GM23338 (cell line): ENCODE measurements at regions not wholly inside any gene's neighbourhood (a gene's known extent, or its start where the extent isn't known, plus 50 kb on each side); places are given as distances from the start of the nearest gene placed in this dataset.

Source experiments
- ATAC-seq: fragments of 200-7000 bp; cut with Tn5 transposase; 3 replicates; pipeline ENCODE4 v1.9.1; 2020
- DNase-seq: peaks from one replicate; pipeline ENCODE4 v3.0.0-alpha.2; 2015; ENCODE audit warnings: low spot score
- H2AFZ ChIP-seq: fragments of 200-600 bp; sonication (generic); 2 replicates; pipeline ENCODE4 v1.8.0; 2016; ENCODE audit warnings: antibody characterized with exemption, mild to moderate bottlenecking, moderate library complexity
- H3F3A ChIP-seq: fragments of 200-600 bp; sonication (generic); replicated peaks from 2 replicates; pipeline ENCODE4 v1.8.0; 2017; ENCODE audit warnings: antibody characterized with exemption, mixed run types, low read depth
- H3K27ac ChIP-seq: fragments of 200-600 bp; sonication (generic); 2 replicates; pipeline ENCODE4 v1.6.1; 2016; ENCODE audit warnings: low read depth
- H3K27me3 ChIP-seq: fragments of 200-600 bp; sonication (generic); 2 replicates; pipeline ENCODE4 v1.8.0; 2016; ENCODE audit warnings: mild to moderate bottlenecking, mixed run types, moderate library complexity; ENCODE audit not compliant: insufficient read depth
- H3K36me3 ChIP-seq: fragments of 200-600 bp; sonication (generic); 2 replicates; pipeline ENCODE4 v1.8.0; 2016; ENCODE audit warnings: mild to moderate bottlenecking; ENCODE audit not compliant: insufficient read depth
- H3K4me1 ChIP-seq: fragments of 200-600 bp; sonication (generic); 2 replicates; pipeline ENCODE4 v1.8.0; 2016; ENCODE audit warnings: mild to moderate bottlenecking, moderate library complexity; ENCODE audit not compliant: insufficient read depth
- H3K4me2 ChIP-seq: fragments of 200-600 bp; sonication (generic); 2 replicates; pipeline ENCODE4 v1.7.1; 2017; ENCODE audit warnings: mixed run types
- H3K4me3 ChIP-seq: fragments of 200-600 bp; sonication (generic); 2 replicates; pipeline ENCODE4 v1.6.1; 2016; ENCODE audit warnings: mixed run types
- H3K79me2 ChIP-seq: fragments of 200-600 bp; sonication (generic); replicated peaks from 2 replicates; pipeline ENCODE4 v1.8.0; 2017; ENCODE audit warnings: mild to moderate bottlenecking; ENCODE audit not compliant: insufficient read depth
- H3K9me2 ChIP-seq: fragments of 200-600 bp; sonication (generic); 2 replicates; pipeline ENCODE4 v1.8.0; 2017; ENCODE audit not compliant: insufficient read depth
- H4K20me1 ChIP-seq: fragments of 200-600 bp; sonication (generic); replicated peaks from 2 replicates; pipeline ENCODE4 v1.8.0; 2017; ENCODE audit warnings: mild to moderate bottlenecking; ENCODE audit not compliant: insufficient read depth
- H3K27ac Mint-ChIP-seq: 2 replicates; pipeline ENCODE4 v1.8.0; 2020; ENCODE audit warnings: inconsistent platforms, mild to moderate bottlenecking, moderate library complexity, mixed read lengths
- H3K27me3 Mint-ChIP-seq: 3 replicates; pipeline ENCODE4 v1.8.0; 2022; ENCODE audit warnings: low read depth, mild to moderate bottlenecking, moderate library complexity, mixed read lengths, inconsistent platforms; ENCODE audit not compliant: insufficient read depth, poor library complexity
- H3K36me3 Mint-ChIP-seq: 3 replicates; pipeline ENCODE4 v1.8.0; 2021; ENCODE audit warnings: low read depth, mild to moderate bottlenecking, inconsistent platforms, moderate library complexity, mixed read lengths
- H3K4me1 Mint-ChIP-seq: 3 replicates; pipeline ENCODE4 v1.8.0; 2020; ENCODE audit warnings: mild to moderate bottlenecking, inconsistent platforms, mixed read lengths
- H3K4me3 Mint-ChIP-seq: 3 replicates; pipeline ENCODE4 v1.8.0; 2021; ENCODE audit warnings: moderate library complexity, mild to moderate bottlenecking, inconsistent platforms, mixed read lengths
- H3K9me3 Mint-ChIP-seq: 3 replicates; pipeline ENCODE4 v1.8.0; 2020; ENCODE audit warnings: moderate library complexity, mild to moderate bottlenecking, inconsistent platforms, mixed read lengths
- CREB1 ChIP-seq: fragments of 250-450 bp; sonication (Bioruptor Pico); IDR thresholded peaks from 2 replicates; pipeline ENCODE4 v1.5.0; 2020; ENCODE audit warnings: low read depth, mild to moderate bottlenecking, moderate library complexity
- EZH2 ChIP-seq: fragments of 200-600 bp; sonication (generic); IDR thresholded peaks from one replicate; pipeline ENCODE4 v1.8.0; 2017; ENCODE audit warnings: antibody characterized with exemption, mild to moderate bottlenecking, low read depth; ENCODE audit not compliant: unreplicated experiment
- EZH2phosphoT487 ChIP-seq: fragments of 200-600 bp; sonication (generic); IDR thresholded peaks from one replicate; pipeline ENCODE4 v1.8.1; 2018; ENCODE audit warnings: antibody characterized with exemption; ENCODE audit not compliant: unreplicated experiment
- JUNB ChIP-seq: IDR thresholded peaks from one replicate; pipeline ENCODE4 v1.6.1; 2016; ENCODE audit warnings: antibody characterized with exemption; ENCODE audit not compliant: unreplicated experiment
- NANOG ChIP-seq: IDR thresholded peaks from 2 replicates; pipeline ENCODE4 v1.6.1; 2016; ENCODE audit warnings: antibody characterized with exemption, borderline replicate concordance
- POLR2AphosphoS5 ChIP-seq: IDR thresholded peaks from 2 replicates; pipeline ENCODE4 v1.6.1; 2016; ENCODE audit warnings: antibody characterized with exemption, low read depth
- STAT1 ChIP-seq: IDR thresholded peaks from one replicate; pipeline ENCODE4 v1.6.1; 2016; ENCODE audit warnings: antibody characterized with exemption; ENCODE audit not compliant: unreplicated experiment
- ZNF114 ChIP-seq: fragments of 250-450 bp; sonication (Bioruptor Pico); IDR thresholded peaks from 2 replicates; pipeline ENCODE4 v1.5.0; 2020; ENCODE audit warnings: mild to moderate bottlenecking, moderate library complexity
- ZNF331 ChIP-seq: fragments of 250-450 bp; sonication (Bioruptor Pico); IDR thresholded peaks from 2 replicates; pipeline ENCODE4 v1.5.0; 2020; ENCODE audit warnings: low read depth, mild to moderate bottlenecking, moderate library complexity
- TF ChIP-seq, protein P1 (sequence below): IDR thresholded peaks from 2 replicates; pipeline ENCODE4 v1.6.1; 2016; ENCODE audit warnings: antibody characterized with exemption
- TF ChIP-seq, protein P2 (sequence below): IDR thresholded peaks from one replicate; pipeline ENCODE4 v1.6.1; 2018; ENCODE audit warnings: antibody characterized with exemption; ENCODE audit not compliant: unreplicated experiment
- TF ChIP-seq, protein P3 (sequence below), 2 experiments: fragments of 200-600 bp in 1 of 2; sonication (generic) in 1 of 2; conservative IDR thresholded peaks; 2 replicates each; pipeline versions ENCODE4 v1.5.1 to v1.6.1; 2016 to 2017; ENCODE audit warnings: antibody characterized with exemption in 2 of 2, low read depth in 2 of 2, mild to moderate bottlenecking in 2 of 2, moderate library complexity in 1 of 2
- TF ChIP-seq, protein P4 (sequence below): fragments of 250-450 bp; sonication (Bioruptor Pico); IDR thresholded peaks from 2 replicates; pipeline ENCODE4 v1.5.0; 2020; ENCODE audit warnings: mild to moderate bottlenecking, moderate library complexity

- Mint-ChIP-seq H3K4me1 (peaks cover 16% of the 10 kb centered on the region), H3K4me3 (no peak overlapping the region), H3K27me3 (no peaks in the 10 kb centered on the region), H3K9me3 (peaks cover 3% of the 10 kb centered on the region; the same call in 2 of the 3 replicates), H3K27ac (no peak overlapping the region), H3K36me3 (0 out of 3 replicates have a peak, but pooled peaks cover 3% of the 10 kb centered on the region)
- no peaks in the 10 kb centered on the region for H4K20me1 ChIP-seq
- ATAC-seq (peak; percentile 51), DNase-seq (no peak)
- peaks cover 9% of the 10 kb centered on the region; the same call in 1 of the 2 replicates for H3K4me1 ChIP-seq
- H3K4me2 ChIP-seq: peak overlapping the region; percentile 46; the same call in 1 of the 2 replicates
- no peaks in the 10 kb centered on the region for H3F3A ChIP-seq
- no peaks in the 10 kb centered on the region for H3K79me2 ChIP-seq
- 0 out of 2 replicates have a peak overlapping the region, but pooled peaks have one; percentile 16 for H3K4me3 ChIP-seq
- no peaks in the 10 kb centered on the region; the same call in none of the 2 replicates for H3K9me2 ChIP-seq
- no peaks in the 10 kb centered on the region for H3K36me3 ChIP-seq
- no peaks in the 10 kb centered on the region for H3K27me3 ChIP-seq
- H2AFZ ChIP-seq: no peak overlapping the region; the same call in 1 of the 2 replicates
- H3K27ac ChIP-seq: no peak overlapping the region
- no peak for TF ChIP-seq POLR2AphosphoS5
- TF ChIP-seq ZNF331 (CRISPR knock-in tag): no peak
- no peak for TF ChIP-seq EZH2phosphoT487
- TF ChIP-seq, protein P1, sequence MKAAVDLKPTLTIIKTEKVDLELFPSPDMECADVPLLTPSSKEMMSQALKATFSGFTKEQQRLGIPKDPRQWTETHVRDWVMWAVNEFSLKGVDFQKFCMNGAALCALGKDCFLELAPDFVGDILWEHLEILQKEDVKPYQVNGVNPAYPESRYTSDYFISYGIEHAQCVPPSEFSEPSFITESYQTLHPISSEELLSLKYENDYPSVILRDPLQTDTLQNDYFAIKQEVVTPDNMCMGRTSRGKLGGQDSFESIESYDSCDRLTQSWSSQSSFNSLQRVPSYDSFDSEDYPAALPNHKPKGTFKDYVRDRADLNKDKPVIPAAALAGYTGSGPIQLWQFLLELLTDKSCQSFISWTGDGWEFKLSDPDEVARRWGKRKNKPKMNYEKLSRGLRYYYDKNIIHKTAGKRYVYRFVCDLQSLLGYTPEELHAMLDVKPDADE: no peak
- TF ChIP-seq CREB1 (CRISPR knock-in tag): no peak
- TF ChIP-seq NANOG: no peak
- TF ChIP-seq, protein P2, sequence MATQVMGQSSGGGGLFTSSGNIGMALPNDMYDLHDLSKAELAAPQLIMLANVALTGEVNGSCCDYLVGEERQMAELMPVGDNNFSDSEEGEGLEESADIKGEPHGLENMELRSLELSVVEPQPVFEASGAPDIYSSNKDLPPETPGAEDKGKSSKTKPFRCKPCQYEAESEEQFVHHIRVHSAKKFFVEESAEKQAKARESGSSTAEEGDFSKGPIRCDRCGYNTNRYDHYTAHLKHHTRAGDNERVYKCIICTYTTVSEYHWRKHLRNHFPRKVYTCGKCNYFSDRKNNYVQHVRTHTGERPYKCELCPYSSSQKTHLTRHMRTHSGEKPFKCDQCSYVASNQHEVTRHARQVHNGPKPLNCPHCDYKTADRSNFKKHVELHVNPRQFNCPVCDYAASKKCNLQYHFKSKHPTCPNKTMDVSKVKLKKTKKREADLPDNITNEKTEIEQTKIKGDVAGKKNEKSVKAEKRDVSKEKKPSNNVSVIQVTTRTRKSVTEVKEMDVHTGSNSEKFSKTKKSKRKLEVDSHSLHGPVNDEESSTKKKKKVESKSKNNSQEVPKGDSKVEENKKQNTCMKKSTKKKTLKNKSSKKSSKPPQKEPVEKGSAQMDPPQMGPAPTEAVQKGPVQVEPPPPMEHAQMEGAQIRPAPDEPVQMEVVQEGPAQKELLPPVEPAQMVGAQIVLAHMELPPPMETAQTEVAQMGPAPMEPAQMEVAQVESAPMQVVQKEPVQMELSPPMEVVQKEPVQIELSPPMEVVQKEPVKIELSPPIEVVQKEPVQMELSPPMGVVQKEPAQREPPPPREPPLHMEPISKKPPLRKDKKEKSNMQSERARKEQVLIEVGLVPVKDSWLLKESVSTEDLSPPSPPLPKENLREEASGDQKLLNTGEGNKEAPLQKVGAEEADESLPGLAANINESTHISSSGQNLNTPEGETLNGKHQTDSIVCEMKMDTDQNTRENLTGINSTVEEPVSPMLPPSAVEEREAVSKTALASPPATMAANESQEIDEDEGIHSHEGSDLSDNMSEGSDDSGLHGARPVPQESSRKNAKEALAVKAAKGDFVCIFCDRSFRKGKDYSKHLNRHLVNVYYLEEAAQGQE: no peak
- TF ChIP-seq ZNF114 (CRISPR knock-in tag): no peak
- TF ChIP-seq, protein P3, sequence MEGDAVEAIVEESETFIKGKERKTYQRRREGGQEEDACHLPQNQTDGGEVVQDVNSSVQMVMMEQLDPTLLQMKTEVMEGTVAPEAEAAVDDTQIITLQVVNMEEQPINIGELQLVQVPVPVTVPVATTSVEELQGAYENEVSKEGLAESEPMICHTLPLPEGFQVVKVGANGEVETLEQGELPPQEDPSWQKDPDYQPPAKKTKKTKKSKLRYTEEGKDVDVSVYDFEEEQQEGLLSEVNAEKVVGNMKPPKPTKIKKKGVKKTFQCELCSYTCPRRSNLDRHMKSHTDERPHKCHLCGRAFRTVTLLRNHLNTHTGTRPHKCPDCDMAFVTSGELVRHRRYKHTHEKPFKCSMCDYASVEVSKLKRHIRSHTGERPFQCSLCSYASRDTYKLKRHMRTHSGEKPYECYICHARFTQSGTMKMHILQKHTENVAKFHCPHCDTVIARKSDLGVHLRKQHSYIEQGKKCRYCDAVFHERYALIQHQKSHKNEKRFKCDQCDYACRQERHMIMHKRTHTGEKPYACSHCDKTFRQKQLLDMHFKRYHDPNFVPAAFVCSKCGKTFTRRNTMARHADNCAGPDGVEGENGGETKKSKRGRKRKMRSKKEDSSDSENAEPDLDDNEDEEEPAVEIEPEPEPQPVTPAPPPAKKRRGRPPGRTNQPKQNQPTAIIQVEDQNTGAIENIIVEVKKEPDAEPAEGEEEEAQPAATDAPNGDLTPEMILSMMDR (conservative IDR thresholded peaks at IDR 0.05; ENCODE audit: low read depth in 2 of 2): no peak
- TF ChIP-seq, protein P4, sequence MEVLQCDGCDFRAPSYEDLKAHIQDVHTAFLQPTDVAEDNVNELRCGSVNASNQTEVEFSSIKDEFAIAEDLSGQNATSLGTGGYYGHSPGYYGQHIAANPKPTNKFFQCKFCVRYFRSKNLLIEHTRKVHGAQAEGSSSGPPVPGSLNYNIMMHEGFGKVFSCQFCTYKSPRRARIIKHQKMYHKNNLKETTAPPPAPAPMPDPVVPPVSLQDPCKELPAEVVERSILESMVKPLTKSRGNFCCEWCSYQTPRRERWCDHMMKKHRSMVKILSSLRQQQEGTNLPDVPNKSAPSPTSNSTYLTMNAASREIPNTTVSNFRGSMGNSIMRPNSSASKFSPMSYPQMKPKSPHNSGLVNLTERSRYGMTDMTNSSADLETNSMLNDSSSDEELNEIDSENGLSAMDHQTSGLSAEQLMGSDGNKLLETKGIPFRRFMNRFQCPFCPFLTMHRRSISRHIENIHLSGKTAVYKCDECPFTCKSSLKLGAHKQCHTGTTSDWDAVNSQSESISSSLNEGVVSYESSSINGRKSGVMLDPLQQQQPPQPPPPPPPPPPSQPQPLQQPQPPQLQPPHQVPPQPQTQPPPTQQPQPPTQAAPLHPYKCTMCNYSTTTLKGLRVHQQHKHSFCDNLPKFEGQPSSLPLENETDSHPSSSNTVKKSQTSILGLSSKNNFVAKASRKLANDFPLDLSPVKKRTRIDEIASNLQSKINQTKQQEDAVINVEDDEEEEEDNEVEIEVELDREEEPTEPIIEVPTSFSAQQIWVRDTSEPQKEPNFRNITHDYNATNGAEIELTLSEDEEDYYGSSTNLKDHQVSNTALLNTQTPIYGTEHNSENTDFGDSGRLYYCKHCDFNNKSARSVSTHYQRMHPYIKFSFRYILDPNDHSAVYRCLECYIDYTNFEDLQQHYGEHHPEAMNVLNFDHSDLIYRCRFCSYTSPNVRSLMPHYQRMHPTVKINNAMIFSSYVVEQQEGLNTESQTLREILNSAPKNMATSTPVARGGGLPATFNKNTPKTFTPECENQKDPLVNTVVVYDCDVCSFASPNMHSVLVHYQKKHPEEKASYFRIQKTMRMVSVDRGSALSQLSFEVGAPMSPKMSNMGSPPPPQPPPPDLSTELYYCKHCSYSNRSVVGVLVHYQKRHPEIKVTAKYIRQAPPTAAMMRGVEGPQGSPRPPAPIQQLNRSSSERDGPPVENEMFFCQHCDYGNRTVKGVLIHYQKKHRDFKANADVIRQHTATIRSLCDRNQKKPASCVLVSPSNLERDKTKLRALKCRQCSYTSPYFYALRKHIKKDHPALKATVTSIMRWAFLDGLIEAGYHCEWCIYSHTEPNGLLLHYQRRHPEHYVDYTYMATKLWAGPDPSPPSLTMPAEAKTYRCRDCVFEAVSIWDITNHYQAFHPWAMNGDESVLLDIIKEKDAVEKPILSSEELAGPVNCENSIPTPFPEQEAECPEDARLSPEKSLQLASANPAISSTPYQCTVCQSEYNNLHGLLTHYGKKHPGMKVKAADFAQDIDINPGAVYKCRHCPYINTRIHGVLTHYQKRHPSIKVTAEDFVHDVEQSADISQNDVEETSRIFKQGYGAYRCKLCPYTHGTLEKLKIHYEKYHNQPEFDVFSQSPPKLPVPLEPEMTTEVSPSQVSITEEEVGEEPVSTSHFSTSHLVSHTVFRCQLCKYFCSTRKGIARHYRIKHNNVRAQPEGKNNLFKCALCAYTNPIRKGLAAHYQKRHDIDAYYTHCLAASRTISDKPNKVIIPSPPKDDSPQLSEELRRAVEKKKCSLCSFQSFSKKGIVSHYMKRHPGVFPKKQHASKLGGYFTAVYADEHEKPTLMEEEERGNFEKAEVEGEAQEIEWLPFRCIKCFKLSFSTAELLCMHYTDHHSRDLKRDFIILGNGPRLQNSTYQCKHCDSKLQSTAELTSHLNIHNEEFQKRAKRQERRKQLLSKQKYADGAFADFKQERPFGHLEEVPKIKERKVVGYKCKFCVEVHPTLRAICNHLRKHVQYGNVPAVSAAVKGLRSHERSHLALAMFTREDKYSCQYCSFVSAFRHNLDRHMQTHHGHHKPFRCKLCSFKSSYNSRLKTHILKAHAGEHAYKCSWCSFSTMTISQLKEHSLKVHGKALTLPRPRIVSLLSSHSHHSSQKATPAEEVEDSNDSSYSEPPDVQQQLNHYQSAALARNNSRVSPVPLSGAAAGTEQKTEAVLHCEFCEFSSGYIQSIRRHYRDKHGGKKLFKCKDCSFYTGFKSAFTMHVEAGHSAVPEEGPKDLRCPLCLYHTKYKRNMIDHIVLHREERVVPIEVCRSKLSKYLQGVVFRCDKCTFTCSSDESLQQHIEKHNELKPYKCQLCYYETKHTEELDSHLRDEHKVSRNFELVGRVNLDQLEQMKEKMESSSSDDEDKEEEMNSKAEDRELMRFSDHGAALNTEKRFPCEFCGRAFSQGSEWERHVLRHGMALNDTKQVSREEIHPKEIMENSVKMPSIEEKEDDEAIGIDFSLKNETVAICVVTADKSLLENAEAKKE: no peak
- TF ChIP-seq EZH2: no peak
- TF ChIP-seq JUNB: no peak
- TF ChIP-seq STAT1: no peak
These were observed 640.7 kb downstream of the METTL4 start for GRCh38 chr18:1930291-1931270.
